NCI-H2107 treated with DMSO at 0.1 percent for 48 hours (cell line): ENCODE measurements at regions not wholly inside any gene's neighbourhood (a gene's known extent, or its start where the extent isn't known, plus 50 kb on each side); places are given as distances from the start of the nearest gene placed in this dataset.
"Not testable (repeated sequence)": the region's sequence is repeated elsewhere in the genome, so short reads cannot be mapped to it uniquely, and the experiment has no call there.

Experiments
- DNase-seq: peaks from one replicate; lab custom pipeline; 2025; ENCODE audit not compliant: unreplicated experiment; lab: John Stamatoyannopoulos, UW

- no peak for DNase-seq
Measured at GRCh38 chr3:153268564-153269279, 106.7 kb downstream of the RAP2B start.

- no peak for DNase-seq
Measured at GRCh38 chr3:153269730-153270129, 107.7 kb downstream of the RAP2B start.

- DNase-seq: no peak
Measured at GRCh38 chr3:153273217-153273616, 111.2 kb downstream of the RAP2B start.

GRCh38 chr3:153273767-153274435 lies 111.9 kb downstream of the RAP2B start:
- no peak for DNase-seq

GRCh38 chr3:153274561-153274960 lies 112.5 kb downstream of the RAP2B start:
- DNase-seq: no peak

GRCh38 chr3:153275514-153275913 lies 113.5 kb downstream of the RAP2B start:
- no peak for DNase-seq

GRCh38 chr3:153277029-153277428 lies 115.0 kb downstream of the RAP2B start:
- DNase-seq: no peak

GRCh38 chr3:153281236-153281997 lies 119.4 kb downstream of the RAP2B start:
- DNase-seq: not testable (repeated sequence)

- no peak for DNase-seq
Measured at GRCh38 chr3:153282355-153282754, 120.3 kb downstream of the RAP2B start.

- DNase-seq: no peak
Measured at GRCh38 chr3:153284282-153284938, 122.4 kb downstream of the RAP2B start.

GRCh38 chr3:153285194-153285641 lies 123.2 kb downstream of the RAP2B start:
- no peak for DNase-seq

- no peak for DNase-seq
Measured at GRCh38 chr3:153285982-153286381, 124.0 kb downstream of the RAP2B start.

- no peak for DNase-seq
Measured at GRCh38 chr3:153287017-153287416, 125.0 kb downstream of the RAP2B start.

GRCh38 chr3:153289334-153289808 lies 127.3 kb downstream of the RAP2B start:
- no peak for DNase-seq

GRCh38 chr3:153290268-153291015 lies 128.4 kb downstream of the RAP2B start:
- no peak for DNase-seq

- no peak for DNase-seq
Measured at GRCh38 chr3:153291059-153291685, 129.1 kb downstream of the RAP2B start.

GRCh38 chr3:153293265-153293664 lies 131.2 kb downstream of the RAP2B start:
- no peak for DNase-seq

- no peak for DNase-seq
Measured at GRCh38 chr3:153295901-153296300, 133.9 kb downstream of the RAP2B start.

GRCh38 chr3:153305189-153305588 lies 143.2 kb downstream of the RAP2B start:
- DNase-seq: no peak

GRCh38 chr3:153311541-153311940 lies 149.5 kb downstream of the RAP2B start:
- no peak for DNase-seq
